ENCODE measurements at regions not wholly inside any gene's neighbourhood (a gene's known extent, or its start where the extent isn't known, plus 50 kb on each side); places are given as distances from the start of the nearest gene placed in this dataset.

DNA sequence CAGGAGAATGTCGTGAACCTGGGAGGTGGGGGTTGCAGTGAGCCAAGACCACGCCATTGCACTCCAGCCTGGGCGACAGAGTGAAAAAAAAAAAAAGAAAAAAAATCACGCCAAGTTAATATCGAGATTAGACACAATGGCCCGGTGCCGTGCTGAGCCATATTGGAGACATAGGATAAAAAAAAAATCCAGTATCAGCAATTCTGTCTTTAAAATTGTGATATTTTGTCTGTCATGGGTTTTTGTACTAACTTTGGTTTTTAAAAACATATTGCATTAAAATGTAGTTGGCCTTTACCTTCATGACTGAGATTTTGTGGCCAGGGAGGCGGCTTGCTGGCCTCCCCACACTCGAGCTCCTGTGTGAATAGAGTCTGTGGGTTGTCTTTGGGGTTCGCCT, 62.8 kb upstream of the PITRM1 start:
- TF ChIP-seq, protein P1, sequence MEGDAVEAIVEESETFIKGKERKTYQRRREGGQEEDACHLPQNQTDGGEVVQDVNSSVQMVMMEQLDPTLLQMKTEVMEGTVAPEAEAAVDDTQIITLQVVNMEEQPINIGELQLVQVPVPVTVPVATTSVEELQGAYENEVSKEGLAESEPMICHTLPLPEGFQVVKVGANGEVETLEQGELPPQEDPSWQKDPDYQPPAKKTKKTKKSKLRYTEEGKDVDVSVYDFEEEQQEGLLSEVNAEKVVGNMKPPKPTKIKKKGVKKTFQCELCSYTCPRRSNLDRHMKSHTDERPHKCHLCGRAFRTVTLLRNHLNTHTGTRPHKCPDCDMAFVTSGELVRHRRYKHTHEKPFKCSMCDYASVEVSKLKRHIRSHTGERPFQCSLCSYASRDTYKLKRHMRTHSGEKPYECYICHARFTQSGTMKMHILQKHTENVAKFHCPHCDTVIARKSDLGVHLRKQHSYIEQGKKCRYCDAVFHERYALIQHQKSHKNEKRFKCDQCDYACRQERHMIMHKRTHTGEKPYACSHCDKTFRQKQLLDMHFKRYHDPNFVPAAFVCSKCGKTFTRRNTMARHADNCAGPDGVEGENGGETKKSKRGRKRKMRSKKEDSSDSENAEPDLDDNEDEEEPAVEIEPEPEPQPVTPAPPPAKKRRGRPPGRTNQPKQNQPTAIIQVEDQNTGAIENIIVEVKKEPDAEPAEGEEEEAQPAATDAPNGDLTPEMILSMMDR (IDR thresholded peaks at IDR 0.05; ENCODE audit: low read depth, low read length), result no peak
- no peak for TF ChIP-seq POLR2A (IDR thresholded peaks at IDR 0.05; ENCODE audit: extremely low read depth, insufficient read length)
